ENCODE measurements at regions not wholly inside any gene's neighbourhood (a gene's known extent, or its start where the extent isn't known, plus 50 kb on each side); places are given as distances from the start of the nearest gene placed in this dataset.

- no peak for DNase-seq (ENCODE audit: low read depth, low spot score)
- no peak overlapping the region for H3K4me3 ChIP-seq (ENCODE audit: low read length)
These were observed 616.0 kb upstream of the TBL1XR1 start for GRCh38 chr3:177813322-177813721.

DNA sequence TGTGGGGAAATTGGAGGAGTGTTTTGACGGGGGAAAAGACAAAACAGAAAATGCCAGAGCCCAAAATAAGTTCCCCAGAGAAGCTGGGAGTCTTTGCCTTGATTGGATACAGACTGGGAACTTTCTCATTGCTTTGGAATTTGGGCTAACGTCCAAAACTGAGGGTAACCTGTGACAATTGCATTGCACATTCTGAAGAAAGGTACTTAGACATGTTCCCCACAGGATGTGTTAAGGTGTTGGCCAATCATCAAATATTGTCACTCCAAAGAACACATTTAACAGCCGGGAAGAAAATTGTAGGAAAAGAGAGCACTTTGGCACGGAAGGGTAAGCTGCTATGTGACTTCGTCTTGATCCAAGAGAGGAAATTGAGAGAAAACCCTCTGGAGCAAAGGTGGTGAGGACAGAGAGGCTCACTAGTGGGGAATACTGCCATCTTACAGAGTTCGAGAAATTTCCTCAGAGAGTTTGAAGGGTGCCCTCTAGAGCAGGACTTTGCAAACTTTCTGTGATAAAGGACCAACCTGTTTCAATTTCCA is 619.5 kb upstream of the TBL1XR1 start:
- H3K4me3 ChIP-seq (ENCODE audit: low read length): no peak overlapping the region
- DNase-seq (ENCODE audit: low read depth, low spot score): no peak

DNA sequence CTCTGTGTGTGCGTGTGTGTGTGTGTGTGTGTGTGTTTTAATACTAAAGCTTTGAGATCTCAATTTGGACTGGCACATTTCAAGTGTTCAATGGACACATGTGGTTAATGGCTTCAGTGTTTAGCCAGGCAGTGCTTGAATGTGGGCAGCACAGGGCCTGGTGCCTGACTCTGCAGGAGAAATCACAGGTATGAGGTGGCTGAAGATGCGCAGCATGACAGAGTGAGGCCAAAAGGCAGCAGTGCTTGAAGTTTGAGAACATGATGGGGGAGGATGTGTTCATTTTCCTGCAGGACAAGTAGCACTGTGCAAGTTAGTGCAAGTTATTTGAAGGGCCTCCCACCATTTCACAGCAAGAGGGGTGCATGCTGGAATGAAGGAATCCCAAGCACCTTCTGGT is 620.5 kb upstream of the TBL1XR1 start:
- H3K4me3 ChIP-seq (ENCODE audit: low read length): no peak overlapping the region
- no peak for DNase-seq (ENCODE audit: low read depth, low spot score)

DNA sequence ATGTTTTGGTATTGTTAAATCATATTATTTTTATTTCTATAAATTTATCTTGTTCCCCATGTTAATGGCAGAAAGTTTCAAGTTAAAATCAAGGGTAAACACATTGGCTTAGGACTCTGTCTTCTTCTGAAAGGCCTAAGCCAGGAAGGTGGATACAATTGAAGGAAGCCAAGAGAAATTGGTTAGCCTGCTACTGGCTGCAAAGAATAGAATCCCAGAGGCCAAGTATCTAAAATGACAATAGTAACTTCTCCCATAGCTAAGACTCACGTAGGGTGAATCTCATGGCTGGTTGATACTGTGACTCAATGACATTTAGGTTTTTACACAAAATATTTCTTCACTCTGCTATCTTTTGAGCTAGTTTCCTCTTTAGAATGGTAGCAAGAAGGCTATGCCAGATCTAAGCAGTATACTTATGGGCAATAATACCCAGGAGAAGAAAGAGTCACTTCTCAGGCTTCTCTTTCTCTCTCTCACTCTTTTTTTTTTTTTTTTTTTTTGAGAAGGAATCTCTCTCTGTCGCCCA is 621.5 kb upstream of the TBL1XR1 start:
- no peak for DNase-seq (ENCODE audit: low read depth, low spot score)
- no peak overlapping the region for H3K4me3 ChIP-seq (ENCODE audit: low read length)

GRCh38 chr3:177820683-177821316 is 623.5 kb upstream of the TBL1XR1 start:
- H3K4me3 ChIP-seq (ENCODE audit: low read length): no peak overlapping the region

DNA sequence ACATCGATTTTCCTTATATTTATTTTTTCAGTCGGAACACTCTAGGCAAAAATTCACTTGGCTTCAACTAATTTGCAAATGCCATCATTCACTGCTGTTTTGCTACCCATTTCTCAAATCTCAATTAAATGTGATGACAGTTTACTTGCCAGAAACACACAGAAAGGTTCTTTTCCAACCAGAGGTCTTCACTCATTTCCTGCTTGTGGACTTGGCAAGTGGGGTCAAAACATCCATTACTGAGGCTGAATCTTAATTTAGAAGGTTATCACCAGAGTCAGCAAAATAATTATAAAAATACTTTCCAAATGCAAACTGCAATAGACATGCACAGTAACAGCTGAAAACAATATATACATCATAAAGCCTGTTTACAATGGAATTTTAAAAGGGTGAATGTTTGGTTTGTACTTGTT is 625.4 kb upstream of the TBL1XR1 start:
- DNase-seq (ENCODE audit: low read depth, low spot score): no peak
- no peak overlapping the region for H3K4me3 ChIP-seq (ENCODE audit: low read length)

More at GRCh38 chr3:177820683-177821316, 623.5 kb upstream of the TBL1XR1 start:
- no peak for DNase-seq (ENCODE audit: low read depth, low spot score)

DNA sequence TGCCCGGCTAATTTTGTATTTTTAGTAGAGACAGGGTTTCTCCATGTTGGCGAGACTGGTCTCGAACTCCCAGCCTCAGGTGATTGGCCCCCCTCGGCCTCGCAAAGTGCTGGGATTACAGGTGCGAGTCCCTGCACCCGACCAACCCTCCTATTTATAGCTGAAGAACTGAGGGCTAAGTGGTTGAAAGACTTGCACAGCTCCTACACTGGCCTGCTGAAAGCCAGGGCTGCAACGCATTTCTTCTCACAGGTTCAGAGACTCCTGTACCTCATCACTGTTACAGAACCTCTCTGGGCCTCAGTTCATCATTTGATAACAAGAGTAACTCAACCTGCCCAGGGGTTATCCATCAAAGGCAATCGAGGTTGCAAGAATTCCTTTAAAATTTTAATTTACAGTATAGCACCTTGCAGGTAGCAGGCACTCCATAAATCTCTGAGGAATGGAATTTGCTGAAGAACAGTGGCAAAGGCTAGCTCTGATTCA is 626.5 kb upstream of the TBL1XR1 start:
- H3K4me3 ChIP-seq (ENCODE audit: low read length): no peak overlapping the region
- DNase-seq (ENCODE audit: low read depth, low spot score): no peak

DNA sequence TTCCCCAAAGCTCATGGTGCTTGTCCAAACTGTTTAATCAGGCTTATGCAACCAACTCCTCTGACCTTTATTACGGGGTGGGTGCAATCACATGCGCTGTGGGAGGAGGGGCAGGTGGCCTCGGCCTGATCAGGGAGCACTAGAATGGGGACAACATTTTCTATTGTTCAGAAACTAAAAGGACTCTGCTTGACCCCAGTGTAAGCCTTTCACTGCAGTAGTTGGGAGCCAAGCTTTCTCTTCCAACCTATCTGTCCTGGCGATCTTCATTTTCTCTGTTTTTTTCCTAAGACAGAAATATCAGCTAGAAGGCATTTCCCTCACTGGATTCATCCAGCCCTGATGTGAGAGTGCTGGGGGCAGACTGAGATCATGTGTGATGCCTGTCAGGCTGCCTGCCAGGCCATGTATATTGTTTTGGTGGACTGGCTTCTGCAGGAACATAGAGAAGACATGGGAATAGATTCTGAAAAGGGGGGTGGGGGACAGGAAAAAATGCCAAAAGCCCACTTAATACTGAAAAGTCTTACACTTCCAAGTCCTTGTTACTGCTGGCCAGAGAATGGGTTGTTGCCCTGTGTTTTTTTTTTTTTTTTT is 627.0 kb upstream of the TBL1XR1 start:
- no peak overlapping the region for H3K4me3 ChIP-seq (ENCODE audit: low read length)
- no peak for DNase-seq (ENCODE audit: low read depth, low spot score)

- no peak overlapping the region for H3K4me3 ChIP-seq (ENCODE audit: low read length)
These were observed 627.6 kb upstream of the TBL1XR1 start for GRCh38 chr3:177824841-177825240.

GRCh38 chr3:177826253-177826652 is 629.0 kb upstream of the TBL1XR1 start:
- no peak for DNase-seq (ENCODE audit: low read depth, low spot score)
- H3K4me3 ChIP-seq (ENCODE audit: low read length): no peak overlapping the region

More at GRCh38 chr3:177824841-177825240, 627.6 kb upstream of the TBL1XR1 start:
- DNase-seq (ENCODE audit: low read depth, low spot score): no peak

- no peak for DNase-seq (ENCODE audit: low read depth, low spot score)
- H3K4me3 ChIP-seq (ENCODE audit: low read length): no peak overlapping the region
These were observed 630.4 kb upstream of the TBL1XR1 start for GRCh38 chr3:177827511-177828207.

DNA sequence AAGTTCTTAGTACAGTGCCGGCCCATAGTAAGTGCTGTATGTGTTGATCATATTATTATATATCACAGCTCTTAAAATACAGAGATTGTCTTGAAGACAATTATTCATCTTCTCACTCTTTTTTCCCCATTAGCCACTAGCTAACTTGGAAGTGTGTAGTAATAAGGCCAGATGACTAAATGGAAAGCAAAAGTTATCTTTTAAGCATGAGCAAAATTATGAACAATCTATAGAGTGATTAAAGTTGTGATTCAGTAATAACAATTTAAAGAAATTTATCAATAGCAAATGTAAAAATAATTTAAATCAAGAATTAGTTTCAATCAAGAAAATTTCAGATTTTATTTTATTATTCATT is 630.9 kb upstream of the TBL1XR1 start:
- H3K4me3 ChIP-seq (ENCODE audit: low read length): no peak overlapping the region
- no peak for DNase-seq (ENCODE audit: low read depth, low spot score)

DNA sequence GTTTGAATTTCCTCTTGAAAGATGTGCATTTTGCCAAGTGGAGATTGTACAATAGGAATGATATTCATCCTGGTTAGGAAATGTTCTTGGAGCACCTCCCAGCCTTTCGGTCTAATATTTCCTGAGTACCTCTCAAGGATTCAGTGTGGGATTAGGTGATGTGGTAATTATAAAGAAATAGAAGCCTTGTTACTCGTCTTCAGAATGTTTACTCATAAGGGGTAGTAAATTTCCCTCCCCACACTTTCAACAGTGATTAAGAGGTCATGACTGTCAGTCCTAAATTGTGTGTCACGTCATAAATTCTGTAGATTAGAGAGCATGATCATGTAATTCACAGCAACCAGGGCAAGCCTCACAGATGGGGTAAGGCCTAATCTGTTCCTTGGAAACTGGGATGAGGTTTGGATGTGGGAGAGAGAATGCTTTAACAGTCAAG is 633.1 kb upstream of the TBL1XR1 start:
- DNase-seq (ENCODE audit: low read depth, low spot score): no peak
- no peak overlapping the region for H3K4me3 ChIP-seq (ENCODE audit: low read length)

DNA sequence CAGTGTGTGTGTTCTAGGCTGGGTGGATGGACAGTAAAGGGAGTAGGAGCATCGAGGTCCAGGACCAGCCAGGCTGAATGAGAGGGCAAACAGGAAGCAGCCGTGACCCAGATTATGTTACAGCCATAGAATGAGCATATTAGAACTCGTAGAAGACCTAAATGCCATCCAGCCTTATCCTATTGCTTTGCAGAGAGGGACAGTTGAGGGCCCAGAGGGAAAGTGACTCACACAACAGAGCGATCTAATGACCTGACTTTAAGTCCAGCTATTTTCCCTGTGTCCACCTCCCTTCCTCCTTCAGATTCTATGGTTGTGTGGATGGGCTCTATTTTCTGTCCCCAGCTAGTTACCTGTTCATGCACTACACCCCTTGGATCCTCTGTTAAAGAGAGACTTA is 634.1 kb upstream of the TBL1XR1 start:
- no peak for DNase-seq (ENCODE audit: low read depth, low spot score)
- no peak overlapping the region for H3K4me3 ChIP-seq (ENCODE audit: low read length)

GRCh38 chr3:177832880-177833279 is 635.6 kb upstream of the TBL1XR1 start:
- H3K4me3 ChIP-seq (ENCODE audit: low read length): no peak overlapping the region
- no peak for DNase-seq (ENCODE audit: low read depth, low spot score)

DNA sequence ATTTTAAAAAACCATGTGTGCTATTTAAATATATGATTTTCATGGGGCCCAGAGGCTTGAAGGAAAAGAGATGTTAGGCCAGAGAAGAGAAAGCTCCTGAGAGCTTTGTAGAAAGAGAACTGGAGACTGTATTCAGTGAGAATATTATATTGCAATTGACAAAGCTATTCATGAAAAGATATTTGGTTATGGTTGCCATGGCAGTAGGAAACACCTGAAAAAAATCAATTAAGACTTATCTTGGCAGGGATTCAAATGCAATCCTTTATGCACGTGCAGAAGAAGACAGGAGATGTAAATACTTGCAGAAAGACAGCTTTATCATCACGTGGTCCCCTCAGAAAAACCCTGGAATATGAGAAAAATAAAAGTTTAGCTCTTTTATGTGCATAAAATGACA is 636.0 kb upstream of the TBL1XR1 start:
- H3K4me3 ChIP-seq (ENCODE audit: low read length): no peak overlapping the region
- DNase-seq (ENCODE audit: low read depth, low spot score): no peak

DNA sequence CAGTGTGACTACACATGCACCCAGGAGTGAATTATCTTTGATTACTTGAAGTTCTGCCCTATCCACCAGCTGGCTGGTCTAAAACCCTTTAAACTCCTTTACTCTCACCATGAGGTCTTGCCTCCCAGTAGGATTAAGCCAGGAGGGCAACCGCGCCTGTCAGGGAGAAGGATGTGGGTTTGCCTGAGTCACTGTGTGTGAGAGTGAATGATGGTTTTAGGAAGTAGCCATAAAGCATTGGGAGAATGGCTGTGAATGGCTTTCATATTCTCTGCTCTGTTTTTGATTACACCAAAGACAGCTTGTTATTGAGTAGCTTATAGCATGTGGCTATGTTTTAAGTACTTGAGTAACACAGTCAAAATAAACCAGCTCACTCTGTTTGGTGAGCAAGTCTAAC is 637.7 kb upstream of the TBL1XR1 start:
- H3K4me3 ChIP-seq (ENCODE audit: low read length): no peak overlapping the region
- DNase-seq (ENCODE audit: low read depth, low spot score): no peak

DNA sequence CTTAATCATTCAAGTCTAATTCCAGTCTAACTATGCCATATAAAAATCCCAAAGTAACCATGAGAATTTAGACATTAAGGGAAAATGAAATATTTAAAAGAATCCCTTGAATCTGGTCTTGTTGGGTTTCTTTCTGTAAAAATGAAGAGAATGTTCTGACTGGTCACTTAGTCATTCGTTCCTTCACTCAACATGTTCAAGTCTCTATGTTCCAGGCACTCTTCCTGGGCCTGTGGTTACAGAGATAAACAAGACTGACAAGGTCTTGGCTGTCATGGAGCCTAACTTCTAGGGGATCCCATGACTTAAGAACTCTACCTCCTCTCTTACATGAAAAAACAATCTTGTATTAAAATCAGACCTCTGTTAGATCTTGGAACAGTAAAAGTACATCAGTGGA is 638.6 kb upstream of the TBL1XR1 start:
- no peak for DNase-seq (ENCODE audit: low read depth, low spot score)
- H3K4me3 ChIP-seq (ENCODE audit: low read length): no peak overlapping the region

DNA sequence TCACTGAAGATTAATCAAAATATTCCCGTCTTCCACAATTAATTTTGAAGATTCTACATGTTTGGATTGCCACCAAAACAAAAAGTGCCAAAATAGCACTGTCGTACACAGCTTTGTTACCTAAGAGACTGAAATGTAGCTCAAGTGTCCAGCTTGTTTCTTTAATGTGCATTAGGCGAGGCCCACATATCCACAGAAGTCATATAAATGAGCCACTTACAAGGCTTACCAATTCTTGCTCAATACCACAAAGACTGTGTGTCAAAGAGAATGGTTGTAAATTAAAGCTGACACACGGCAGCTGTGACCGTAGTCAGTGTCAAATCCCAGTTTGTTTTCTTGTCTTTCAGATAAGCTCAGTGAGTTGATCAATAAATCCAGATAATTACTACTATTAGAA is 639.4 kb upstream of the TBL1XR1 start:
- DNase-seq (ENCODE audit: low read depth, low spot score): no peak
- H3K4me3 ChIP-seq (ENCODE audit: low read length): no peak overlapping the region

Data from Jurkat, Clone E6-1 (cell line).